DOHH2 (cell line): ENCODE measurements at regions not wholly inside any gene's neighbourhood (a gene's known extent, or its start where the extent isn't known, plus 50 kb on each side); places are given as distances from the start of the nearest gene placed in this dataset.

ENCODE experiments used
- H3F3A ChIP-seq: fragments of 200-600 bp; sonication (generic), shearing (Covaris generic); 2 replicates; pipeline ENCODE4 v1.6.0; 2016; ENCODE audit warnings: antibody characterized with exemption, mild to moderate bottlenecking; ENCODE audit not compliant: control insufficient read depth, insufficient read depth
- H3K27ac ChIP-seq: fragments of 200-600 bp; sonication (generic); 2 replicates; pipeline ENCODE4 v1.5.1; 2014; ENCODE audit warnings: low read depth, mild to moderate bottlenecking, low read length, moderate library complexity
- H3K27me3 ChIP-seq: fragments of 200-600 bp; sonication (generic); 2 replicates; pipeline ENCODE4 v1.6.1; 2014; ENCODE audit warnings: mild to moderate bottlenecking, low read length, mixed read lengths; ENCODE audit not compliant: control insufficient read depth
- H3K36me3 ChIP-seq: fragments of 200-600 bp; sonication (generic); 2 replicates; pipeline ENCODE4 v1.6.1; 2014; ENCODE audit warnings: mild to moderate bottlenecking, low read length, moderate library complexity, mixed read lengths; ENCODE audit not compliant: control insufficient read depth
- H3K4me1 ChIP-seq: fragments of 200-600 bp; sonication (generic); 2 replicates; pipeline ENCODE4 v1.6.1; 2014; ENCODE audit warnings: mild to moderate bottlenecking, low read length, mixed read lengths; ENCODE audit not compliant: control insufficient read depth
- H3K4me2 ChIP-seq: fragments of 200-600 bp; sonication (generic); 2 replicates; pipeline ENCODE4 v1.6.0; 2014; ENCODE audit warnings: mild to moderate bottlenecking, low read length, moderate library complexity
- H3K4me3 ChIP-seq: fragments of 200-600 bp; sonication (generic); 2 replicates; pipeline ENCODE4 v1.5.1; 2014; ENCODE audit warnings: mild to moderate bottlenecking, low read length, mixed read lengths
- H3K79me2 ChIP-seq: fragments of 200-600 bp; sonication (generic); 2 replicates; pipeline ENCODE4 v1.6.1; 2014; ENCODE audit warnings: mild to moderate bottlenecking, low read length, mixed read lengths; ENCODE audit not compliant: control insufficient read depth
- H3K9me2 ChIP-seq: fragments of 200-600 bp; sonication (generic); replicated peaks from 2 replicates; pipeline ENCODE4 v1.6.1; 2014; ENCODE audit warnings: mild to moderate bottlenecking, low read length, mixed read lengths; ENCODE audit not compliant: control insufficient read depth
- H3K9me3 ChIP-seq: fragments of 200-600 bp; sonication (generic); 2 replicates; pipeline ENCODE4 v1.6.1; 2014; ENCODE audit warnings: antibody characterized with exemption, low read length, mixed read lengths; ENCODE audit not compliant: control insufficient read depth, insufficient read depth
- H4K20me1 ChIP-seq: fragments of 200-600 bp; sonication (generic); 2 replicates; pipeline ENCODE4 v1.6.0; 2014; ENCODE audit warnings: low read depth, mild to moderate bottlenecking, antibody characterized with exemption, low read length, moderate library complexity; ENCODE audit not compliant: control insufficient read depth, insufficient read depth
- EZH2phosphoT487 ChIP-seq: fragments of 200-600 bp; sonication (generic); IDR thresholded peaks from 2 replicates; pipeline ENCODE4 v1.6.1; 2017; ENCODE audit warnings: borderline replicate concordance, mild to moderate bottlenecking, antibody characterized with exemption, low read length, moderate library complexity, mixed read lengths
- TF ChIP-seq, protein P1 (sequence below): fragments of 200-600 bp; sonication (generic); IDR thresholded peaks from one replicate; pipeline ENCODE4 v1.5.1; 2014; ENCODE audit warnings: antibody characterized with exemption, mild to moderate bottlenecking, low read depth, low read length; ENCODE audit not compliant: poor library complexity, severe bottlenecking

DNA sequence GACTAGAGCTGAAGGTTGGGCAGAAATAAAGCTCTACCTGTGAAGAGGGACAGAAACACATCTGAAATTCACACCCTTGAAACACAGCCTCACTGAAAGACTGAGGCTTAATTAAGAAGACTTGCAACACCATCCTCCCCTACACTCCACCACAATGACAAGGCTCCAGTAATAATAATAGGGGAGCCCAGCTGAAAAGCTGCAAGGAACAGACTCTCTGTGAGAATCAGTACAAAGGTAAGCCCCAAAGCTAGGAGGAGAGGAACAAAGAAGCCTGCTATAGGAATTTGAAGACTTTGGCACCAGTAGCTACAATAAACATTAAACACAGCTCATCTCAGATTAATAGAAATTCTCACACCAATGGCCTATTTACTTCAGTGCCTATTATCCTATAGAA, 176.9 kb downstream of the FAT3 start:
- H3K79me2 ChIP-seq = no peaks in the 10 kb centered on the region
- no peaks in the 10 kb centered on the region for H4K20me1 ChIP-seq
- no peaks in the 10 kb centered on the region for H3K4me1 ChIP-seq
- no peaks in the 10 kb centered on the region for H3K27me3 ChIP-seq
- TF ChIP-seq EZH2phosphoT487 = no peak
- TF ChIP-seq, protein P1, sequence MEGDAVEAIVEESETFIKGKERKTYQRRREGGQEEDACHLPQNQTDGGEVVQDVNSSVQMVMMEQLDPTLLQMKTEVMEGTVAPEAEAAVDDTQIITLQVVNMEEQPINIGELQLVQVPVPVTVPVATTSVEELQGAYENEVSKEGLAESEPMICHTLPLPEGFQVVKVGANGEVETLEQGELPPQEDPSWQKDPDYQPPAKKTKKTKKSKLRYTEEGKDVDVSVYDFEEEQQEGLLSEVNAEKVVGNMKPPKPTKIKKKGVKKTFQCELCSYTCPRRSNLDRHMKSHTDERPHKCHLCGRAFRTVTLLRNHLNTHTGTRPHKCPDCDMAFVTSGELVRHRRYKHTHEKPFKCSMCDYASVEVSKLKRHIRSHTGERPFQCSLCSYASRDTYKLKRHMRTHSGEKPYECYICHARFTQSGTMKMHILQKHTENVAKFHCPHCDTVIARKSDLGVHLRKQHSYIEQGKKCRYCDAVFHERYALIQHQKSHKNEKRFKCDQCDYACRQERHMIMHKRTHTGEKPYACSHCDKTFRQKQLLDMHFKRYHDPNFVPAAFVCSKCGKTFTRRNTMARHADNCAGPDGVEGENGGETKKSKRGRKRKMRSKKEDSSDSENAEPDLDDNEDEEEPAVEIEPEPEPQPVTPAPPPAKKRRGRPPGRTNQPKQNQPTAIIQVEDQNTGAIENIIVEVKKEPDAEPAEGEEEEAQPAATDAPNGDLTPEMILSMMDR = no peak
- no peaks in the 10 kb centered on the region for H3F3A ChIP-seq
- no peaks in the 10 kb centered on the region for H3K9me3 ChIP-seq
- H3K9me2 ChIP-seq = no peaks in the 10 kb centered on the region
- no peak overlapping the region for H3K4me2 ChIP-seq
- no peaks in the 10 kb centered on the region for H3K36me3 ChIP-seq
- no peak overlapping the region for H3K27ac ChIP-seq
- H3K4me3 ChIP-seq = no peak overlapping the region

- Histone ChIP-seq H3F3A (no peaks in the 10 kb centered on the region), H3K4me2 (no peak overlapping the region), H3K27ac (no peak overlapping the region), H4K20me1 (no peaks in the 10 kb centered on the region), H3K9me3 (no peaks in the 10 kb centered on the region), H3K27me3 (no peaks in the 10 kb centered on the region), H3K36me3 (no peaks in the 10 kb centered on the region), H3K9me2 (no peaks in the 10 kb centered on the region), H3K4me1 (no peaks in the 10 kb centered on the region), H3K4me3 (no peak overlapping the region), H3K79me2 (no peaks in the 10 kb centered on the region)
- no peak for TF ChIP-seq EZH2phosphoT487
- TF ChIP-seq, protein P1 = no peak
These were observed 181.9 kb downstream of the FAT3 start for GRCh38 chr11:92406472-92406871.

DNA sequence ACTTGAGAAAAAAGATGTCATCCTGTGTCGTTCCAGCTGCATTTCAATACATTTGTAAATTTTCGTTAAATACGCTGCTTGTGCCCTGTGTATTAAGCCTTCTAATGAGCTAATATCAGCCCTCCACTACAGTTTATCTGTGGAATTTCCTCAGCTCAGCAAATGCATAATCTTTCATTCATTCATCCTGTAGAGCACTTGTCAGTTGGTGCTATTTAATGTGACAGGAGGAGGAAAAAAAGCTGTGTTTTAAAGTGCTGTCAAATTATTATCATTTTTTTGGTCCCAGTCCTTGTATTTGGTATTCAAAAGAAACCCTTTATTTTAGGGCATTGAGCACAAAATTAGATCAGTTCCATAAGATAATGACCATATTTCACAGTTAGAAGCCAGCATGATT, 184.7 kb downstream of the FAT3 start:
- H3K4me3 ChIP-seq = no peak overlapping the region
- no peak overlapping the region for H3K27ac ChIP-seq
- H3K27me3 ChIP-seq = no peaks in the 10 kb centered on the region
- H3K79me2 ChIP-seq = no peaks in the 10 kb centered on the region
- H3F3A ChIP-seq = no peaks in the 10 kb centered on the region
- no peak for TF ChIP-seq EZH2phosphoT487
- TF ChIP-seq, protein P1 = no peak
- H3K9me3 ChIP-seq = no peaks in the 10 kb centered on the region
- H3K4me2 ChIP-seq = no peak overlapping the region
- no peaks in the 10 kb centered on the region for H4K20me1 ChIP-seq
- no peaks in the 10 kb centered on the region for H3K9me2 ChIP-seq
- H3K4me1 ChIP-seq = no peaks in the 10 kb centered on the region
- no peaks in the 10 kb centered on the region for H3K36me3 ChIP-seq

- no peak overlapping the region for H3K4me3 ChIP-seq
- no peaks in the 10 kb centered on the region for H3K9me3 ChIP-seq
- H3K27me3 ChIP-seq = no peaks in the 10 kb centered on the region
- H3K4me2 ChIP-seq = no peak overlapping the region
- no peaks in the 10 kb centered on the region for H3K4me1 ChIP-seq
- no peaks in the 10 kb centered on the region for H3K79me2 ChIP-seq
- no peaks in the 10 kb centered on the region for H3F3A ChIP-seq
- no peaks in the 10 kb centered on the region for H3K9me2 ChIP-seq
- H3K36me3 ChIP-seq = no peaks in the 10 kb centered on the region
- H4K20me1 ChIP-seq = no peaks in the 10 kb centered on the region
- no peak overlapping the region for H3K27ac ChIP-seq
- TF ChIP-seq EZH2phosphoT487 = no peak
- TF ChIP-seq, protein P1 = no peak
These were observed 185.3 kb downstream of the FAT3 start for GRCh38 chr11:92409956-92410355.
